Neural cell (in vitro differentiated cells): ENCODE measurements at regions not wholly inside any gene's neighbourhood (a gene's known extent, or its start where the extent isn't known, plus 50 kb on each side); places are given as distances from the start of the nearest gene placed in this dataset.

Source experiments
- H2AFZ ChIP-seq: fragments of 200-600, 300-800 bp; sonication (generic), shearing (Covaris generic); 2 replicates; pipeline ENCODE4 v1.6.0; 2014; ENCODE audit warnings: low read depth, mild to moderate bottlenecking, antibody characterized with exemption, low read length, moderate library complexity
- H3F3A ChIP-seq: fragments of 200-600 bp; shearing (Covaris generic); 2 replicates; pipeline ENCODE4 v1.6.1; 2016; ENCODE audit warnings: mild to moderate bottlenecking, moderate library complexity, mixed read lengths, antibody characterized with exemption, low read length; ENCODE audit not compliant: insufficient read depth, poor library complexity, severe bottlenecking
- H3K27ac ChIP-seq: fragments of 200-600, 300-800 bp; sonication (generic), shearing (Covaris generic); 2 replicates; pipeline ENCODE4 v1.5.1; 2014; ENCODE audit warnings: mild to moderate bottlenecking, low read length, moderate library complexity
- H3K27me3 ChIP-seq: fragments of 300-800, 200-600 bp; sonication (generic), shearing (Covaris generic); 2 replicates; pipeline ENCODE4 v1.6.0; 2014; ENCODE audit warnings: mild to moderate bottlenecking, low read depth, low read length, moderate library complexity; ENCODE audit not compliant: insufficient read depth
- H3K36me3 ChIP-seq: fragments of 300-800, 200-600 bp; sonication (generic), shearing (Covaris generic); 2 replicates; pipeline ENCODE4 v1.5.1; 2014; ENCODE audit warnings: mild to moderate bottlenecking, antibody characterized with exemption, low read length, moderate library complexity; ENCODE audit not compliant: insufficient read depth
- H3K4me2 ChIP-seq: fragments of 300-800, 200-600 bp; sonication (generic), shearing (Covaris generic); 2 replicates; pipeline ENCODE4 v1.6.0; 2014; ENCODE audit warnings: mild to moderate bottlenecking, low read length
- H3K4me3 ChIP-seq: fragments of 300-800, 200-600 bp; sonication (generic), shearing (Covaris generic); 2 replicates; pipeline ENCODE4 v1.5.1; 2014; ENCODE audit warnings: mild to moderate bottlenecking, low read length, moderate library complexity
- H3K79me2 ChIP-seq: fragments of 200-600 bp; shearing (Covaris generic); replicated peaks from 2 replicates; pipeline ENCODE4 v1.6.0; 2014; ENCODE audit warnings: mild to moderate bottlenecking, low read length, moderate library complexity; ENCODE audit not compliant: insufficient read depth
- H3K9ac ChIP-seq: fragments of 300-800, 200-600 bp; sonication (generic), shearing (Covaris generic); 2 replicates; pipeline ENCODE4 v1.6.1; 2016; ENCODE audit warnings: mild to moderate bottlenecking, low read length, mixed read lengths
- H3K9me2 ChIP-seq: fragments of 200-600 bp; shearing (Covaris generic); 2 replicates; pipeline ENCODE4 v1.6.1; 2016; ENCODE audit warnings: mild to moderate bottlenecking, low read length, mixed read lengths; ENCODE audit not compliant: insufficient read depth
- H3K9me3 ChIP-seq: fragments of 200-600, 300-800 bp; sonication (generic), shearing (Covaris generic); 2 replicates; pipeline ENCODE4 v1.6.1; 2016; ENCODE audit warnings: mild to moderate bottlenecking, mixed run types, low read length, moderate library complexity, mixed read lengths
- H4K20me1 ChIP-seq: fragments of 200-600 bp; shearing (Covaris generic); 2 replicates; pipeline ENCODE4 v1.6.1; 2016; ENCODE audit warnings: mild to moderate bottlenecking, mixed run types; ENCODE audit not compliant: insufficient read depth
- EP300 ChIP-seq: fragments of 450-650 bp; conservative IDR thresholded peaks from 2 replicates; pipeline ENCODE4 v1.6.1; 2014; ENCODE audit warnings: antibody characterized with exemption, mild to moderate bottlenecking, moderate library complexity; ENCODE audit not compliant: poor library complexity, severe bottlenecking
- EZH2 ChIP-seq: fragments of 200-600, 300-800 bp; shearing (Covaris generic), sonication (generic); IDR thresholded peaks from 2 replicates; pipeline ENCODE4 v1.6.1; 2014; ENCODE audit warnings: antibody characterized with exemption, low read length, borderline replicate concordance, mild to moderate bottlenecking; ENCODE audit not compliant: insufficient read depth, poor library complexity, severe bottlenecking
- MXI1 ChIP-seq: fragments of 450-650 bp; conservative IDR thresholded peaks from 2 replicates; pipeline ENCODE4 v1.6.1; 2014; ENCODE audit warnings: antibody characterized with exemption, mild to moderate bottlenecking; ENCODE audit not compliant: poor library complexity, severe bottlenecking
- POLR2AphosphoS5 ChIP-seq: IDR thresholded peaks from 2 replicates; pipeline ENCODE4 v1.6.1; 2012
- RAD21 ChIP-seq: fragments of 450-650 bp; conservative IDR thresholded peaks from 2 replicates; pipeline ENCODE4 v1.6.1; 2014; ENCODE audit warnings: antibody characterized with exemption, mild to moderate bottlenecking, moderate library complexity
- SMC3 ChIP-seq: fragments of 450-650 bp; conservative IDR thresholded peaks from 2 replicates; pipeline ENCODE4 v1.6.1; 2014; ENCODE audit warnings: antibody characterized with exemption, mild to moderate bottlenecking, moderate library complexity; ENCODE audit not compliant: poor library complexity
- TAF1 ChIP-seq: IDR thresholded peaks from 2 replicates; pipeline ENCODE4 v1.6.1; 2012; ENCODE audit warnings: low read depth
- TF ChIP-seq, protein P1 (sequence below): IDR thresholded peaks from 2 replicates; pipeline ENCODE4 v1.6.1; 2012; ENCODE audit warnings: borderline replicate concordance
- TF ChIP-seq, protein P2 (sequence below): fragments of 450-650 bp; IDR thresholded peaks from 2 replicates; pipeline ENCODE4 v1.5.1; 2014; ENCODE audit warnings: antibody characterized with exemption, mild to moderate bottlenecking, moderate library complexity; ENCODE audit not compliant: poor library complexity, severe bottlenecking

DNA sequence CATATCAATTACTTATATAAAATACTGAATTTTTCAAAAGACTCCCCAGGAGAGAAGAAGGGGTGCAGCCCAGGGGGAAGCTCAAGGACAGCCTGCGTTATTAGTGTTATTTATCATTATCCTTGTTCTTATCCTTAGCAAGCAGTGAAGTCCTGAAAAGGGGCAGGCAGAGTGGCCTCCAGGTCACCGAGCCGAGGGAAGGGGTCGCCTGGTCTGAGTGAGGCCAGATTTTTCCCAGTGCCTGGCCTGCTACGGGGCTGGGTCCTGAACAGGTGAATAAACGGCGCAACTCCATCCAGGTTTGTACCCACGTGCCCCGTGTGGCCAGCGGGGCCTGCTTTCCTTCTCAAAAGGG, 123.7 kb downstream of the BRD1 start:
- H3K27ac ChIP-seq, result no peak overlapping the region
- no peaks in the 10 kb centered on the region for H3F3A ChIP-seq
- H3K27me3 ChIP-seq, result no peaks in the 10 kb centered on the region
- peaks cover 8% of the 10 kb centered on the region for H3K9me3 ChIP-seq
- no peak overlapping the region for H3K4me2 ChIP-seq
- H3K4me3 ChIP-seq, result no peak overlapping the region
- H2AFZ ChIP-seq, result no peak overlapping the region
- TF ChIP-seq POLR2AphosphoS5, result no peak
- TF ChIP-seq, protein P1, sequence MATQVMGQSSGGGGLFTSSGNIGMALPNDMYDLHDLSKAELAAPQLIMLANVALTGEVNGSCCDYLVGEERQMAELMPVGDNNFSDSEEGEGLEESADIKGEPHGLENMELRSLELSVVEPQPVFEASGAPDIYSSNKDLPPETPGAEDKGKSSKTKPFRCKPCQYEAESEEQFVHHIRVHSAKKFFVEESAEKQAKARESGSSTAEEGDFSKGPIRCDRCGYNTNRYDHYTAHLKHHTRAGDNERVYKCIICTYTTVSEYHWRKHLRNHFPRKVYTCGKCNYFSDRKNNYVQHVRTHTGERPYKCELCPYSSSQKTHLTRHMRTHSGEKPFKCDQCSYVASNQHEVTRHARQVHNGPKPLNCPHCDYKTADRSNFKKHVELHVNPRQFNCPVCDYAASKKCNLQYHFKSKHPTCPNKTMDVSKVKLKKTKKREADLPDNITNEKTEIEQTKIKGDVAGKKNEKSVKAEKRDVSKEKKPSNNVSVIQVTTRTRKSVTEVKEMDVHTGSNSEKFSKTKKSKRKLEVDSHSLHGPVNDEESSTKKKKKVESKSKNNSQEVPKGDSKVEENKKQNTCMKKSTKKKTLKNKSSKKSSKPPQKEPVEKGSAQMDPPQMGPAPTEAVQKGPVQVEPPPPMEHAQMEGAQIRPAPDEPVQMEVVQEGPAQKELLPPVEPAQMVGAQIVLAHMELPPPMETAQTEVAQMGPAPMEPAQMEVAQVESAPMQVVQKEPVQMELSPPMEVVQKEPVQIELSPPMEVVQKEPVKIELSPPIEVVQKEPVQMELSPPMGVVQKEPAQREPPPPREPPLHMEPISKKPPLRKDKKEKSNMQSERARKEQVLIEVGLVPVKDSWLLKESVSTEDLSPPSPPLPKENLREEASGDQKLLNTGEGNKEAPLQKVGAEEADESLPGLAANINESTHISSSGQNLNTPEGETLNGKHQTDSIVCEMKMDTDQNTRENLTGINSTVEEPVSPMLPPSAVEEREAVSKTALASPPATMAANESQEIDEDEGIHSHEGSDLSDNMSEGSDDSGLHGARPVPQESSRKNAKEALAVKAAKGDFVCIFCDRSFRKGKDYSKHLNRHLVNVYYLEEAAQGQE, result no peak
- no peak for TF ChIP-seq EZH2
- no peak for TF ChIP-seq EP300
- no peak for TF ChIP-seq SMC3
- no peak for TF ChIP-seq MXI1
- TF ChIP-seq, protein P2, sequence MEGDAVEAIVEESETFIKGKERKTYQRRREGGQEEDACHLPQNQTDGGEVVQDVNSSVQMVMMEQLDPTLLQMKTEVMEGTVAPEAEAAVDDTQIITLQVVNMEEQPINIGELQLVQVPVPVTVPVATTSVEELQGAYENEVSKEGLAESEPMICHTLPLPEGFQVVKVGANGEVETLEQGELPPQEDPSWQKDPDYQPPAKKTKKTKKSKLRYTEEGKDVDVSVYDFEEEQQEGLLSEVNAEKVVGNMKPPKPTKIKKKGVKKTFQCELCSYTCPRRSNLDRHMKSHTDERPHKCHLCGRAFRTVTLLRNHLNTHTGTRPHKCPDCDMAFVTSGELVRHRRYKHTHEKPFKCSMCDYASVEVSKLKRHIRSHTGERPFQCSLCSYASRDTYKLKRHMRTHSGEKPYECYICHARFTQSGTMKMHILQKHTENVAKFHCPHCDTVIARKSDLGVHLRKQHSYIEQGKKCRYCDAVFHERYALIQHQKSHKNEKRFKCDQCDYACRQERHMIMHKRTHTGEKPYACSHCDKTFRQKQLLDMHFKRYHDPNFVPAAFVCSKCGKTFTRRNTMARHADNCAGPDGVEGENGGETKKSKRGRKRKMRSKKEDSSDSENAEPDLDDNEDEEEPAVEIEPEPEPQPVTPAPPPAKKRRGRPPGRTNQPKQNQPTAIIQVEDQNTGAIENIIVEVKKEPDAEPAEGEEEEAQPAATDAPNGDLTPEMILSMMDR, result no peak
- TF ChIP-seq TAF1, result no peak
- no peak for TF ChIP-seq RAD21
- no peak overlapping the region for H3K9ac ChIP-seq
- H4K20me1 ChIP-seq, result no peaks in the 10 kb centered on the region
- no peaks in the 10 kb centered on the region for H3K36me3 ChIP-seq
- H3K9me2 ChIP-seq, result no peaks in the 10 kb centered on the region
- no peaks in the 10 kb centered on the region for H3K79me2 ChIP-seq

DNA sequence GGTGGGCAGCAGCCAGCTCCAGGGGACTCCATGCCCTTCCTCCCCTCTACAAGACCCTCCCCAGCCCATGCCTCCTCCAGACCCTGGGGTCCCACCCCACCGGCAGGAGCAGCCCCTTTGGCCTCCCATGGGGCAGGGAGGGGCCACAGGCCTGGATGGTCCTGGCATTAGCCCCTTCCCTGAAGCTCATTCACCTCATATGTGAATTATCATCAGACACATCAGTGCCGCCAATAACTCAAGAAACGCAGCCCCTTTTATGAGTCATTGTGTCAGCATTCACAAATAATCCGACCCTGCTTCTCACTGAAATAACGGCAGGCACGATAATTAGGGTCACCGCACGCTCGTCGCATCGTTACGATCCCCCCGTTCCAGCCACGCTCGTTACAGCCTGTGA, 124.2 kb downstream of the BRD1 start:
- Histone ChIP-seq H2AFZ (no peak overlapping the region), H3K4me2 (no peak overlapping the region), H3K4me3 (no peak overlapping the region), H3K9ac (no peak overlapping the region), H3K9me2 (no peaks in the 10 kb centered on the region), H4K20me1 (no peaks in the 10 kb centered on the region), H3K9me3 (peaks cover 8% of the 10 kb centered on the region), H3K79me2 (no peaks in the 10 kb centered on the region), H3K36me3 (no peaks in the 10 kb centered on the region), H3F3A (no peaks in the 10 kb centered on the region), H3K27ac (no peak overlapping the region), H3K27me3 (no peaks in the 10 kb centered on the region)
- no peak for TF ChIP-seq EP300
- no peak for TF ChIP-seq TAF1
- no peak for TF ChIP-seq MXI1

DNA sequence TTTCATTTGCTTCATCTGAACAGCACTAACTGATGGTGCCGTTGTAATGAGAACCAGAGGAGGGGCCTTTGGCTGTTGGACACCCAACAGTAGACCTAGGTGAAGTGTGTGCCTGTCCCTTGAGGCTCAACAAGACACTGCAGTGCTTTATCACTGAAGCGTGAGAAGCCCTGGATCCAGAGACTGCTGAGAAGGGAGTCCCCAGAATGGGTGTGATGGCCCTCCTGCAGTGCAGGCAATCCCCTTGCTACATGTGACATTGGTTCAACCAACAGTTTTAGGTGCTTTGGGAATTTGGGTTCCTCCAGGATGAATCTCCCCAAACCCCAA, 125.6 kb downstream of the BRD1 start:
- H3F3A ChIP-seq, result no peaks in the 10 kb centered on the region

More for the DNA sequence above, 125.6 kb downstream of the BRD1 start:
- no peaks in the 10 kb centered on the region for H3K36me3 ChIP-seq
- no peak overlapping the region for H2AFZ ChIP-seq
- H3K79me2 ChIP-seq, result no peaks in the 10 kb centered on the region
- H3K27ac ChIP-seq, result no peak overlapping the region
- no peaks in the 10 kb centered on the region for H3K9me2 ChIP-seq
- H3K9me3 ChIP-seq, result peaks cover 13% of the 10 kb centered on the region
- H3K4me2 ChIP-seq, result no peak overlapping the region
- TF ChIP-seq MXI1 (no peak), POLR2AphosphoS5 (no peak), EP300 (no peak), SMC3 (no peak), RAD21 (no peak), TAF1 (no peak), EZH2 (no peak)
- TF ChIP-seq, protein P2, result no peak
- TF ChIP-seq, protein P1, result no peak
- H3K4me3 ChIP-seq, result no peak overlapping the region
- no peak overlapping the region for H3K9ac ChIP-seq
- no peaks in the 10 kb centered on the region for H3K27me3 ChIP-seq
- no peaks in the 10 kb centered on the region for H4K20me1 ChIP-seq
